Neural progenitor cell (in vitro differentiated cells): ENCODE measurements at regions not wholly inside any gene's neighbourhood (a gene's known extent, or its start where the extent isn't known, plus 50 kb on each side); places are given as distances from the start of the nearest gene placed in this dataset.

Experiments
- DNase-seq: peaks from one replicate; pipeline ENCODE4 v3.0.0-alpha.2; 2016; ENCODE audit warnings: low spot score
- H2AFZ ChIP-seq: fragments of 200-600 bp; sonication (generic); replicated peaks from 2 replicates; pipeline ENCODE4 v1.6.1; 2016; ENCODE audit warnings: antibody characterized with exemption
- H3F3A ChIP-seq: fragments of 200-600 bp; sonication (generic); 2 replicates; pipeline ENCODE4 v1.6.1; 2016; ENCODE audit warnings: antibody characterized with exemption, low read depth
- H3K27ac ChIP-seq: fragments of 200-600 bp; sonication (generic); 2 replicates; pipeline ENCODE4 v1.5.1; 2016; ENCODE audit warnings: mild to moderate bottlenecking
- H3K27me3 ChIP-seq: fragments of 200-600 bp; sonication (generic); 2 replicates; pipeline ENCODE4 v1.6.1; 2016; ENCODE audit warnings: mild to moderate bottlenecking, moderate library complexity
- H3K36me3 ChIP-seq: fragments of 200-600 bp; sonication (generic); 2 replicates; pipeline ENCODE4 v1.5.1; 2016
- H3K4me1 ChIP-seq: fragments of 200-600 bp; sonication (generic); 2 replicates; pipeline ENCODE4 v1.6.1; 2016; ENCODE audit warnings: mixed run types
- H3K4me2 ChIP-seq: fragments of 200-600 bp; sonication (generic); 2 replicates; pipeline ENCODE4 v1.6.1; 2016
- H3K4me3 ChIP-seq: fragments of 200-600 bp; sonication (generic); 2 replicates; pipeline ENCODE4 v1.5.1; 2016
- H3K79me2 ChIP-seq: fragments of 200-600 bp; sonication (generic); 2 replicates; pipeline ENCODE4 v1.6.1; 2016; ENCODE audit warnings: low read depth
- H3K9ac ChIP-seq: fragments of 200-600 bp; sonication (generic); 2 replicates; pipeline ENCODE4 v1.6.1; 2016
- H3K9me3 ChIP-seq: fragments of 200-600 bp; sonication (generic); 2 replicates; pipeline ENCODE4 v1.5.1; 2016; ENCODE audit warnings: low read depth
- H4K20me1 ChIP-seq: fragments of 200-600 bp; sonication (generic); 2 replicates; pipeline ENCODE4 v1.6.1; 2016; ENCODE audit warnings: low read depth
- H3K27ac Mint-ChIP-seq: 3 replicates; pipeline ENCODE4 v1.8.0; 2021; ENCODE audit warnings: mixed read lengths
- H3K27me3 Mint-ChIP-seq: 2 replicates; pipeline ENCODE4 v1.8.0; 2022; ENCODE audit warnings: low read depth, mild to moderate bottlenecking, inconsistent platforms, moderate library complexity, mixed read lengths; ENCODE audit not compliant: insufficient read depth
- H3K36me3 Mint-ChIP-seq: 3 replicates; pipeline ENCODE4 v1.8.0; 2021; ENCODE audit warnings: mixed read lengths
- H3K4me1 Mint-ChIP-seq: 3 replicates; pipeline ENCODE4 v1.8.0; 2021; ENCODE audit warnings: mixed read lengths
- H3K4me3 Mint-ChIP-seq: 3 replicates; pipeline ENCODE4 v1.8.0; 2021; ENCODE audit warnings: mild to moderate bottlenecking, moderate library complexity, mixed read lengths
- H3K9me3 Mint-ChIP-seq: 3 replicates; pipeline ENCODE4 v1.8.0; 2020; ENCODE audit warnings: mixed read lengths
- EZH2 ChIP-seq: fragments of 200-600 bp; sonication (generic); IDR thresholded peaks from 2 replicates; pipeline ENCODE4 v1.6.1; 2017; ENCODE audit warnings: antibody characterized with exemption, mild to moderate bottlenecking, moderate library complexity
- EZH2phosphoT487 ChIP-seq: fragments of 200-600 bp; sonication (generic); IDR thresholded peaks from 2 replicates; pipeline ENCODE4 v1.6.1; 2017; ENCODE audit warnings: antibody characterized with exemption
- TF ChIP-seq, protein P1 (sequence below): fragments of 200-600 bp; sonication (generic); IDR thresholded peaks from 2 replicates; pipeline ENCODE4 v1.5.1; 2017; ENCODE audit warnings: antibody characterized with exemption, mild to moderate bottlenecking

GRCh38 chr7:13055732-13056368 is 368.4 kb downstream of the ARL4A start:
- Histone ChIP-seq H4K20me1 (no peaks in the 10 kb centered on the region), H3K4me1 (no peaks in the 10 kb centered on the region), H3K4me3 (no peak overlapping the region), H3K9me3 (no peaks in the 10 kb centered on the region), H3K27me3 (no peaks in the 10 kb centered on the region), H3K9ac (no peak overlapping the region), H3K79me2 (no peaks in the 10 kb centered on the region), H3K4me2 (no peak overlapping the region), H2AFZ (peak overlapping the region; percentile 51), H3K36me3 (no peaks in the 10 kb centered on the region), H3F3A (no peaks in the 10 kb centered on the region), H3K27ac (no peak overlapping the region)
- no peaks in the 10 kb centered on the region for H3K27me3 Mint-ChIP-seq
- H3K4me1 Mint-ChIP-seq, result no peaks in the 10 kb centered on the region
- no peak overlapping the region for H3K27ac Mint-ChIP-seq
- H3K4me3 Mint-ChIP-seq, result no peak overlapping the region
- no peaks in the 10 kb centered on the region for H3K9me3 Mint-ChIP-seq
- TF ChIP-seq, protein P1, sequence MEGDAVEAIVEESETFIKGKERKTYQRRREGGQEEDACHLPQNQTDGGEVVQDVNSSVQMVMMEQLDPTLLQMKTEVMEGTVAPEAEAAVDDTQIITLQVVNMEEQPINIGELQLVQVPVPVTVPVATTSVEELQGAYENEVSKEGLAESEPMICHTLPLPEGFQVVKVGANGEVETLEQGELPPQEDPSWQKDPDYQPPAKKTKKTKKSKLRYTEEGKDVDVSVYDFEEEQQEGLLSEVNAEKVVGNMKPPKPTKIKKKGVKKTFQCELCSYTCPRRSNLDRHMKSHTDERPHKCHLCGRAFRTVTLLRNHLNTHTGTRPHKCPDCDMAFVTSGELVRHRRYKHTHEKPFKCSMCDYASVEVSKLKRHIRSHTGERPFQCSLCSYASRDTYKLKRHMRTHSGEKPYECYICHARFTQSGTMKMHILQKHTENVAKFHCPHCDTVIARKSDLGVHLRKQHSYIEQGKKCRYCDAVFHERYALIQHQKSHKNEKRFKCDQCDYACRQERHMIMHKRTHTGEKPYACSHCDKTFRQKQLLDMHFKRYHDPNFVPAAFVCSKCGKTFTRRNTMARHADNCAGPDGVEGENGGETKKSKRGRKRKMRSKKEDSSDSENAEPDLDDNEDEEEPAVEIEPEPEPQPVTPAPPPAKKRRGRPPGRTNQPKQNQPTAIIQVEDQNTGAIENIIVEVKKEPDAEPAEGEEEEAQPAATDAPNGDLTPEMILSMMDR, result no peak
- TF ChIP-seq EZH2 (no peak), EZH2phosphoT487 (no peak)
- no peak for DNase-seq
- no peaks in the 10 kb centered on the region for H3K36me3 Mint-ChIP-seq

DNA sequence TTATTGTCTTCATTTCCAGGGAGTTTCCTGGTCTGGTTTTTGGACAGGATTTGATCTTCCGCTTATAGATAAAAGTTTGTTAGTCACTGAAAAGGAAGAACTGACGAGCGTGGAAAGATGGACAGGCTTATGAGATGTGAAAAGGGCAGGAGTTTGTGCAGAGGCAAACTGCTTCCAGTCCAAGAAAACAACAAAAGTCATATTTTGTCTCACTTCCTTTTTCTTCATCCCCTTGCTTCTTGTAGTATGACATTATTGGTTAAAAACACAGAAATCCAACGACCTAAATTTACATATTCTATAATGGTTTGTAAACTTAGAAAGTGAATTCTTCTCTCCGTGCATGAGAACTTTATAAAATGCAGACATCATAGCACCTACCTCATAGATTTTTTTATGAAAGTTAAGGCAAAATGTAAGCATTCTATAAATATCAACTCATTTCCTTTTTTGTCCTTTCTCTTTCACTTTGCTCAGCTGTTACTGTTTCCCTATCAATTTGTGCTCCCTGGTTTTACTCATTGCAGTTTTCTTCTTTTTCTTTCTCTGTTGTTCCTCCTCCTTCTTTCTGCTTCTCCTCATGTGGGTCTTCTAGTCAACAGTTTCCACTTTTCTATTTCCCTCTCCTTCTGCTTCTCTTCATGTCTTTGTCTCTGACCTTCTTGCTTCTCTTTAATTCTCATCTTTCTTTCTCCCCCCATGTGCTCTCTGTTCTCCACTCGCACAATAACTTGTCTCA is 370.2 kb downstream of the ARL4A start:
- Histone ChIP-seq H2AFZ (no peak overlapping the region), H4K20me1 (no peaks in the 10 kb centered on the region), H3K36me3 (no peaks in the 10 kb centered on the region), H3K9ac (no peak overlapping the region), H3F3A (no peaks in the 10 kb centered on the region), H3K4me1 (no peaks in the 10 kb centered on the region), H3K4me2 (no peak overlapping the region), H3K27me3 (no peaks in the 10 kb centered on the region), H3K4me3 (no peak overlapping the region), H3K79me2 (no peaks in the 10 kb centered on the region), H3K27ac (no peak overlapping the region), H3K9me3 (no peaks in the 10 kb centered on the region)
- no peaks in the 10 kb centered on the region for H3K27me3 Mint-ChIP-seq
- no peaks in the 10 kb centered on the region for H3K4me1 Mint-ChIP-seq
- no peaks in the 10 kb centered on the region for H3K9me3 Mint-ChIP-seq
- TF ChIP-seq, protein P1, result no peak
- no peak for TF ChIP-seq EZH2phosphoT487
- TF ChIP-seq EZH2, result no peak
- no peak for DNase-seq
- no peaks in the 10 kb centered on the region for H3K36me3 Mint-ChIP-seq
- H3K4me3 Mint-ChIP-seq, result no peak overlapping the region
- H3K27ac Mint-ChIP-seq, result no peak overlapping the region

GRCh38 chr7:13060173-13060572 is 372.7 kb downstream of the ARL4A start:
- Histone ChIP-seq H3K9me3 (no peaks in the 10 kb centered on the region), H3K4me1 (no peaks in the 10 kb centered on the region), H3K27ac (no peak overlapping the region), H3F3A (no peaks in the 10 kb centered on the region), H3K4me3 (no peak overlapping the region), H3K79me2 (no peaks in the 10 kb centered on the region), H3K4me2 (no peak overlapping the region), H4K20me1 (no peaks in the 10 kb centered on the region), H3K27me3 (no peaks in the 10 kb centered on the region), H3K36me3 (no peaks in the 10 kb centered on the region), H3K9ac (no peak overlapping the region), H2AFZ (peak overlapping the region; percentile 12)
- no peak for TF ChIP-seq EZH2phosphoT487
- TF ChIP-seq, protein P1, result no peak
- TF ChIP-seq EZH2, result no peak
- H3K4me3 Mint-ChIP-seq, result no peak overlapping the region
- H3K27me3 Mint-ChIP-seq, result no peaks in the 10 kb centered on the region
- peaks cover 3% of the 10 kb centered on the region for H3K36me3 Mint-ChIP-seq
- no peak overlapping the region for H3K27ac Mint-ChIP-seq
- DNase-seq, result no peak
- H3K9me3 Mint-ChIP-seq, result peaks cover 6% of the 10 kb centered on the region
- H3K4me1 Mint-ChIP-seq, result peaks cover 3% of the 10 kb centered on the region
